NCI-H2171 treated with DMSO at 0.1 percent for 48 hours (cell line): ENCODE measurements at regions not wholly inside any gene's neighbourhood (a gene's known extent, or its start where the extent isn't known, plus 50 kb on each side); places are given as distances from the start of the nearest gene placed in this dataset.

Source experiments
- DNase-seq: peaks from one replicate; lab custom pipeline; 2025; lab: John Stamatoyannopoulos, UW

GRCh38 chr4:173924561-173924960 is 358.9 kb downstream of the FBXO8 start:
- no peak for DNase-seq

GRCh38 chr4:173919861-173920260 is 363.6 kb downstream of the FBXO8 start:
- no peak for DNase-seq

GRCh38 chr4:173919196-173919595 is 364.3 kb downstream of the FBXO8 start:
- no peak for DNase-seq

- no peak for DNase-seq
Observed at GRCh38 chr4:173917255-173917960, 366.1 kb downstream of the FBXO8 start.

- DNase-seq: no peak
Observed at GRCh38 chr4:173913496-173913895, 370.0 kb downstream of the FBXO8 start.

GRCh38 chr4:173912384-173912783 is 371.1 kb downstream of the FBXO8 start:
- DNase-seq: no peak

DNA sequence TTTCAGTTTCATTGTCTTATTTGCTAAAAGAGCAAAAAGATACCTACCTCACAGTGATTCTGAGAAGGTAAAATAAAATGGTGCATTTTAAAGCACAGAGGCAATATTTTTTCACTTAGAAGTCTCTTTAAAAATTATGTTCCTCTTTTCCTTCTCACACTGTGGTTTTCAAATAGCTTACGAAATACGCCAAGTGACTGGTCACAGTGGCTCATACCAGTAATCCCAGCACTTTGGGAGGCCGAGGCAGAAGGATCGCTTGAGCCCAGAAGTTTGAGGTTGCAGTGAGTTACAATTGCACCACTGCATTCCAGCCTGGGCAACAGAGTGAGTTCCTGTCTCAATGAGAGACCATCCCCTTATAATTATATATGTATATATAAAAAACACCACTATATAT is 372.6 kb downstream of the FBXO8 start:
- DNase-seq: no peak

DNA sequence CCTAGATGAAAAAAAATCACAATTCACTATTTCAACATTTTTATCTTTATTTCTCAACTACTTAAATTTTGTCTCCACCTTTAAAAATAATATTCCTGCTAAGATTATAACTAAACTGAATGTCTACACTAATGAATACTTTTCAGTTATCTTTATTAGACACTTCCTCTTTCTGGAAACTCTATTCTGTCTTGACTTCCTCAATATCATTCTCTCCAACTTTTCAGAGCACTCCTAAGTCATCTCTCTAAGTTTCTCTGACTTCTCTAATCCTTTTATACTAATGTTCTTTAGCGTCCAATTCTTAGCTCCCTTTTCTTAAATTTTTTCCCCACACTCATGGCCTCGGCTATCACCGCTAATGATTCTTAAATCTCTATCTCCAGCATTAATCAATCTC is 374.2 kb downstream of the FBXO8 start:
- DNase-seq: no peak

- no peak for DNase-seq
Observed at GRCh38 chr4:173899813-173900212, 369.8 kb upstream of the HAND2 start.

- DNase-seq: no peak
Observed at GRCh38 chr4:173891072-173891471, 361.0 kb upstream of the HAND2 start.

DNA sequence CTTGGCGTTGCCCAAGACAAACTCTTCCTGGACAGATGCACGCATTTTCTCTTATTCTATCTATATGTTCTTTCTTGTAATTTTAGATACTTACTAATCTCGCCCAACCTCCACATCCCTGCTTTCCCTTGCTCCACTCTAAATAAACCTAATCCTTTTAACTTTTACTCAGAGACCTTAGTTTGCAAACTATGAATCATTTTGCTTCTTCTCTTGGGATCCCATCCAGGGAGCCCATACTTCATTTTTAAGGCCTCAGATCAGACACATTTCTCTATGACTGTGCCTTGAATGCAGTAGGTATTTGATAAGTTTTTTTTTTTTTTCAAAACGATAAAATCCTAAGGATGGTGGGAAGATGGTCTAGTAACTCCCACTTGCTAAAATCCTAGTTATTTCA is 353.8 kb upstream of the HAND2 start:
- no peak for DNase-seq

DNA sequence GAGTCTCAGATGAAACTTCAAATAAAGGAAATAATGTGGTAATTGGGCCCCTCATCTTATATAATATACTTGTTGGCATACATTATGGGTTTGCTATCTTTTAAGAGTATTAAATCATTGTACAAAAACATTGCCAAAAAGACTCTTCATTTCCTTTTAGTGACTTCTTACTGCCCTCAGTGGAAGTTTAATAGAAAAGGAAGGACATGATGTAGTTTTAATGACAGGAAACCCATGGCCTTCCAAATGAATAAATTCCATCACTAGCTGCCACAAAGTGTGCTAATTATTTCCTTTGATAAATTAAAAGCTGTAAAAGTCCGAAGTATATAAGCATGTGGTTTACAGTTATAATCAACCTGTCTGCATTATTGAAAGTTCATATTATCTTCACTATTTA is 350.9 kb upstream of the HAND2 start:
- DNase-seq: no peak

- DNase-seq: no peak
Observed at GRCh38 chr4:173879509-173879908, 349.5 kb upstream of the HAND2 start.

- DNase-seq: no peak
Observed at GRCh38 chr4:173878701-173879100, 348.7 kb upstream of the HAND2 start.

DNA sequence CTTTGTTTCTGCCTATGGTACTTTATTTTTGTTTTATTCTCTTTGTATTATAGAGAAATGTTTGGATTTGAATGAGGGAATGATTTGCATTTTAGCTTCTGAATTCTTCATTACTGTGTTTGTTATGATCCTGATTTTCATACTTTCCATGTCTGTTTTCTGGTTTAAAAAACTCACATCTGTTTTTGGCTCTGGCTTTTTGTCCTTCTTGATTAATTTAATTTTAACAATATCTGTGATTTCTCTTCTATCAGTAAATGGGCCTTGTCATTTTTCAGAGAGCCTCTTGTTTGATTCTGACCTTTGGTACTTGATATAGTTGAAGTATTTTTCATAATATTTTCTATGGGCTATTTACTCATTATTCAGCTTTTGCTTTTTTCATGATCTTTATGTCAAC is 341.6 kb upstream of the HAND2 start:
- DNase-seq: no peak

- DNase-seq: no peak
Observed at GRCh38 chr4:173866322-173867026, 336.4 kb upstream of the HAND2 start.

DNA sequence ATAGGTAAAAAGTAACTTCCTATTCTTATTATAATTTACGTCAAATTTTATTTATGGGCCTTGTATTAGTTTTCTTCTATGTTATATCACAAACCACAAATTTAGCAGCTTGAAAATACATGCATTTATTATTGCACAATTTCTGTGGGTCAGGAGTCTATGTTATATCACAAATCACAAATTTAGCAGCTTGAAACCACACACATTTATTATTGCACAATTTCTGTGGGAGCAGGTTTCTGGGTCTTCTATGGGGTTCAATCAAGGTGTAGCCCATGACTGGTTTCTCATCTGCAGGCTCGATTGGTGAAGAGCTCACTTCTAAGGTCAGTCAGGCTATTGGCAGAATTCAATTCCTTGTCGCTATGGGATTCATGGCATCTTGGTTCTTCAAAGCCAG is 332.7 kb upstream of the HAND2 start:
- no peak for DNase-seq

- DNase-seq: no peak
Observed at GRCh38 chr4:173860094-173860493, 330.1 kb upstream of the HAND2 start.

GRCh38 chr4:173859091-173859713 is 329.2 kb upstream of the HAND2 start:
- DNase-seq: no peak

DNA sequence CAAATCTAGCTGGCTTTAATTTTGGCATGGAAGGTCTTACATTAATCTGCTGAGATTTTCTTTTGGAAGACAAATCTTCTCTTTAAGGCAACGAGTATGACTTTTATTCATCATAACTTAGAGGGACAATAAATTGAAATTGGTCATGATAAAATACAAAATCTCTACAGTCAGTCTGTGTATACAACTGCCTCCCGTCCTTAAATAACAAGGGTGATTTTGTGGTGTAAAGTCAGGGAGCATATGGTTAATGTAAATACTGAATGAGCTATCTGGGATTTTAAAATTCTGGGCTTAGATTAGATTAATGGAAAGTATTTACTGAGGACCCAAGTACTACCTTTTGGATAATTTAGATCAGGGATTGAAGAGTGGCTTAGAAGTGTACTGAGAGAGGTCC is 328.4 kb upstream of the HAND2 start:
- DNase-seq: no peak

GRCh38 chr4:173857828-173858227 is 327.8 kb upstream of the HAND2 start:
- DNase-seq: no peak

GRCh38 chr4:173855015-173855414 is 325.0 kb upstream of the HAND2 start:
- no peak for DNase-seq

GRCh38 chr4:173852775-173853174 is 322.7 kb upstream of the HAND2 start:
- peak; percentile 3 for DNase-seq
